H9 (cell line): ENCODE measurements at regions not wholly inside any gene's neighbourhood (a gene's known extent, or its start where the extent isn't known, plus 50 kb on each side); places are given as distances from the start of the nearest gene placed in this dataset.

Source experiments
- DNase-seq: peaks from one replicate; pipeline ENCODE4 v3.0.0-alpha.2; 2017
- H2AFZ ChIP-seq: one replicate; pipeline ENCODE4 v1.6.1; 2013; ENCODE audit warnings: mild to moderate bottlenecking, low read length, control low read depth, moderate library complexity
- H2AK5ac ChIP-seq: 2 replicates; pipeline ENCODE4 v1.6.1; 2013; ENCODE audit warnings: low read length, control low read depth, mixed read lengths; ENCODE audit not compliant: insufficient read length
- H2BK120ac ChIP-seq: one replicate; pipeline ENCODE4 v1.6.1; 2013; ENCODE audit warnings: low read depth, mild to moderate bottlenecking, low read length, control low read depth, inconsistent platforms; ENCODE audit not compliant: poor library complexity, severe bottlenecking
- H2BK12ac ChIP-seq: 2 replicates; pipeline ENCODE4 v1.6.1; 2013; ENCODE audit warnings: low read length, control low read depth, mixed read lengths, low read depth; ENCODE audit not compliant: insufficient read length
- H2BK15ac ChIP-seq: 2 replicates; pipeline ENCODE4 v1.6.1; 2013; ENCODE audit warnings: low read depth, low read length, control low read depth
- H2BK20ac ChIP-seq: one replicate; pipeline ENCODE4 v1.6.1; 2013; ENCODE audit warnings: low read depth, mild to moderate bottlenecking, low read length, control low read depth, inconsistent platforms; ENCODE audit not compliant: poor library complexity, severe bottlenecking
- H2BK5ac ChIP-seq: 2 replicates; pipeline ENCODE4 v1.6.1; 2013; ENCODE audit warnings: low read length, control low read depth, mixed read lengths; ENCODE audit not compliant: insufficient read length
- H3K14ac ChIP-seq: 2 replicates; pipeline ENCODE4 v1.6.1; 2013; ENCODE audit warnings: low read length, control low read depth; ENCODE audit not compliant: insufficient read depth
- H3K18ac ChIP-seq: 2 replicates; pipeline ENCODE4 v1.6.1; 2013; ENCODE audit warnings: low read depth, mild to moderate bottlenecking, mixed read lengths, low read length, control low read depth; ENCODE audit not compliant: insufficient read length
- H3K23ac ChIP-seq: 2 replicates; pipeline ENCODE4 v1.6.1; 2013; ENCODE audit warnings: low read length, control low read depth, mixed read lengths, low read depth; ENCODE audit not compliant: insufficient read length
- H3K23me2 ChIP-seq: 2 replicates; pipeline ENCODE4 v1.6.1; 2013; ENCODE audit warnings: low read depth, mild to moderate bottlenecking, mixed read lengths, low read length, control low read depth; ENCODE audit not compliant: insufficient read length, poor library complexity, severe bottlenecking
- H3K27ac ChIP-seq: 2 replicates; pipeline ENCODE4 v1.5.1; 2013; ENCODE audit warnings: low read length, control low read depth, mixed read lengths, low read depth; ENCODE audit not compliant: insufficient read length
- H3K27me3 ChIP-seq: 2 replicates; pipeline ENCODE4 v1.6.1; 2013; ENCODE audit warnings: low read length, control low read depth, inconsistent platforms; ENCODE audit not compliant: insufficient read depth
- H3K4ac ChIP-seq: 2 replicates; pipeline ENCODE4 v1.6.1; 2013; ENCODE audit warnings: low read depth, mild to moderate bottlenecking, control low read depth, inconsistent platforms, low read length, moderate library complexity
- H3K4me1 ChIP-seq: 2 replicates; pipeline ENCODE4 v1.6.1; 2013; ENCODE audit warnings: low read length, control low read depth, inconsistent platforms; ENCODE audit not compliant: insufficient read depth
- H3K4me2 ChIP-seq: 2 replicates; pipeline ENCODE4 v1.6.1; 2013; ENCODE audit warnings: low read length, control low read depth, mixed read lengths; ENCODE audit not compliant: insufficient read length, insufficient read depth
- H3K56ac ChIP-seq: 2 replicates; pipeline ENCODE4 v1.6.1; 2013; ENCODE audit warnings: low read depth, mild to moderate bottlenecking, mixed read lengths, low read length, control low read depth; ENCODE audit not compliant: insufficient read length
- H3K79me1 ChIP-seq: 2 replicates; pipeline ENCODE4 v1.6.1; 2013; ENCODE audit warnings: low read depth, mild to moderate bottlenecking, moderate library complexity, low read length, control low read depth, inconsistent platforms; ENCODE audit not compliant: insufficient read depth, poor library complexity, severe bottlenecking
- H3K79me2 ChIP-seq: 2 replicates; pipeline ENCODE4 v1.6.1; 2013; ENCODE audit warnings: low read length, control low read depth, inconsistent platforms; ENCODE audit not compliant: insufficient read depth
- H3K9ac ChIP-seq: 2 replicates; pipeline ENCODE4 v1.6.1; 2013; ENCODE audit warnings: low read length, control low read depth, mixed read lengths; ENCODE audit not compliant: insufficient read length; ENCODE audit errors: extremely low read depth
- H3K9me3 ChIP-seq: one replicate; pipeline ENCODE4 v1.6.1; 2013; ENCODE audit warnings: low read depth, low read length, inconsistent platforms; ENCODE audit not compliant: control insufficient read depth
- H3T11ph ChIP-seq: one replicate; pipeline ENCODE4 v1.6.1; 2013; ENCODE audit warnings: mild to moderate bottlenecking, low read length, control low read depth, inconsistent platforms
- H4K20me1 ChIP-seq: one replicate; pipeline ENCODE4 v1.6.1; 2013; ENCODE audit not compliant: control insufficient read depth, insufficient read length, insufficient read depth
- H4K5ac ChIP-seq: 2 replicates; pipeline ENCODE4 v1.6.1; 2013; ENCODE audit warnings: low read depth, mild to moderate bottlenecking, mixed read lengths, low read length, control low read depth; ENCODE audit not compliant: insufficient read length
- H4K8ac ChIP-seq: replicated peaks from 2 replicates; pipeline ENCODE4 v1.6.1; 2013; ENCODE audit warnings: low read length, control low read depth, mixed read lengths, low read depth; ENCODE audit not compliant: insufficient read length
- H4K91ac ChIP-seq: 2 replicates; pipeline ENCODE4 v1.6.1; 2013; ENCODE audit warnings: low read depth, mild to moderate bottlenecking, moderate library complexity, mixed read lengths, low read length, control low read depth; ENCODE audit not compliant: insufficient read length
- H3K27ac Mint-ChIP-seq, 3 experiments: 2 replicates in 2 of 3; 3 replicates in 1 of 3; pipeline ENCODE4 v1.8.0; 2020 to 2021; ENCODE audit warnings: mixed read lengths in 3 of 3, mild to moderate bottlenecking in 1 of 3, moderate library complexity in 1 of 3
- H3K27me3 Mint-ChIP-seq: 2 replicates; pipeline ENCODE4 v1.8.0; 2021; ENCODE audit warnings: low read depth, mild to moderate bottlenecking, moderate library complexity, mixed read lengths
- H3K36me3 Mint-ChIP-seq, 3 experiments: 2 replicates in 2 of 3; 3 replicates in 1 of 3; pipeline ENCODE4 v1.8.0; 2020 to 2021; ENCODE audit warnings: low read depth in 3 of 3, mixed read lengths in 3 of 3; ENCODE audit not compliant: insufficient read depth in 1 of 3
- H3K4me1 Mint-ChIP-seq, 2 experiments: 2 replicates each; pipeline ENCODE4 v1.8.0; 2020; ENCODE audit warnings: mixed read lengths in 2 of 2
- H3K4me3 Mint-ChIP-seq, 2 experiments: 2 replicates in 1 of 2; 3 replicates in 1 of 2; pipeline ENCODE4 v1.8.0; 2020 to 2021; ENCODE audit warnings: mild to moderate bottlenecking in 2 of 2, mixed read lengths in 2 of 2, moderate library complexity in 1 of 2
- H3K9me3 Mint-ChIP-seq, 2 experiments: 2 replicates in 1 of 2; 3 replicates in 1 of 2; pipeline ENCODE4 v1.8.0; 2020; ENCODE audit warnings: mild to moderate bottlenecking in 2 of 2, mixed read lengths in 2 of 2, moderate library complexity in 1 of 2
- CTCF ChIP-seq: fragments of 200-600 bp; sonication (generic); conservative IDR thresholded peaks from 3 replicates; pipeline ENCODE4 v1.8.0; 2021; ENCODE audit warnings: antibody characterized with exemption, mild to moderate bottlenecking
- WGBS: extraction: QIAGEN DNeasy Blood & Tissue Kit; methylation state at CpG from one replicate; pipeline ENCODE4 v1.1.7; 2013; ENCODE audit warnings: missing lambda C conversion rate, low lambda C conversion rate, mixed read lengths; ENCODE audit not compliant: insufficient read length; ENCODE audit errors: extremely low coverage; 5-methylcytosine and 5-hydroxymethylcytosine counted together

- H3K4me3 Mint-ChIP-seq: no peak overlapping the region
- Histone ChIP-seq H3K79me1 (no peaks in the 10 kb centered on the region), H3K14ac (no peak overlapping the region), H3K9me3 (no peaks in the 10 kb centered on the region), H2BK5ac (no peak overlapping the region), H2AFZ (no peak overlapping the region), H3K9ac (no peak overlapping the region), H4K20me1 (no peaks in the 10 kb centered on the region), H2BK15ac (no peak overlapping the region), H3K4me1 (no peaks in the 10 kb centered on the region), H3K79me2 (no peaks in the 10 kb centered on the region), H4K8ac (no peak overlapping the region), H4K91ac (no peak overlapping the region), H3T11ph (no peak overlapping the region), H2BK20ac (no peak overlapping the region), H2BK12ac (no peak overlapping the region), H3K4me2 (no peak overlapping the region), H3K18ac (no peak overlapping the region), H3K23ac (no peak overlapping the region), H4K5ac (no peak overlapping the region), H3K27ac (no peak overlapping the region), H2BK120ac (no peak overlapping the region), H2AK5ac (no peak overlapping the region), H3K56ac (no peak overlapping the region), H3K27me3 (no peaks in the 10 kb centered on the region), H3K4ac (no peak overlapping the region), H3K23me2 (no peaks in the 10 kb centered on the region)
- no CpG with 5 or more reads among the region's 3 CpGs for WGBS
- H3K27ac Mint-ChIP-seq: no peak overlapping the region
- no peaks in the 10 kb centered on the region for H3K27me3 Mint-ChIP-seq
- H3K36me3 Mint-ChIP-seq: no peaks in the 10 kb centered on the region
- TF ChIP-seq CTCF: no peak
- no peak for DNase-seq
- H3K9me3 Mint-ChIP-seq: no peaks in the 10 kb centered on the region
- no peaks in the 10 kb centered on the region for H3K4me1 Mint-ChIP-seq
Measured at GRCh38 chr17:70654706-70655105, 485.4 kb downstream of the KCNJ2 start.
